ENCODE measurements at regions not wholly inside any gene's neighbourhood (a gene's known extent, or its start where the extent isn't known, plus 50 kb on each side); places are given as distances from the start of the nearest gene placed in this dataset.

- Histone ChIP-seq H3K27ac (ENCODE audit: low read depth in 1 of 2, low read length in 2 of 2) (no peak overlapping the region), H3K36me3 (ENCODE audit: control insufficient read depth in 4 of 4, insufficient read depth in 3 of 4, low read depth in 1 of 4, low read length in 3 of 4) (no peaks in the 10 kb centered on the region), H3K4me1 (ENCODE audit: control insufficient read depth in 4 of 4, insufficient read depth in 4 of 4, low read length in 3 of 4) (peaks cover 7 to 36% (median 12%) of the 10 kb centered on the region in 4 donors), H3K9ac (ENCODE audit: low read depth in 1 of 2, low read length in 2 of 2) (no peak overlapping the region), H3K9me3 (ENCODE audit: control insufficient read depth in 4 of 4, low read length in 3 of 4) (no peaks in the 10 kb centered on the region), H3K27me3 (ENCODE audit: control insufficient read depth in 4 of 4, insufficient read depth in 4 of 4, low read length in 3 of 4) (no peaks in the 10 kb centered on the region), H3K4me3 (ENCODE audit: low read depth in 1 of 3, low read length in 3 of 3) (no peak overlapping the region)
- no peak for DNase-seq (ENCODE audit: low spot score)
- 90% methylated on average over 8 of the region's 8 CpGs for WGBS
- TF ChIP-seq ZBTB33 (IDR thresholded peaks at IDR 0.05), result no peak
- no peak for TF ChIP-seq FOXA2 (IDR thresholded peaks at IDR 0.05)
- no peak for TF ChIP-seq REST (IDR thresholded peaks at IDR 0.05)
- no peak for TF ChIP-seq FOXA1 (IDR thresholded peaks at IDR 0.05)
- TF ChIP-seq YY1 (IDR thresholded peaks at IDR 0.05), result no peak
- no peak for TF ChIP-seq ATF3 (IDR thresholded peaks at IDR 0.05)
- no peak for TF ChIP-seq EGR1 (IDR thresholded peaks at IDR 0.05; ENCODE audit: low read depth in 2 of 2)
- TF ChIP-seq MAX (IDR thresholded peaks at IDR 0.05), result no peak
- no peak for TF ChIP-seq NR2F2 (IDR thresholded peaks at IDR 0.05)
- no peak for TF ChIP-seq JUND (IDR thresholded peaks at IDR 0.05)
- no peak for TF ChIP-seq CTCF (IDR thresholded peaks at IDR 0.05; ENCODE audit: low read depth, low read length, missing input control)
- no peak for TF ChIP-seq HNF4A (conservative IDR thresholded peaks at IDR 0.05)
- no peak for TF ChIP-seq HNF4G (IDR thresholded peaks at IDR 0.05)
- no peak for TF ChIP-seq TAF1 (conservative IDR thresholded peaks at IDR 0.05)
- TF ChIP-seq GABPA (IDR thresholded peaks at IDR 0.05 in 1 of 2, conservative IDR thresholded peaks at IDR 0.05 in 1 of 2), result no peak
- no peak for TF ChIP-seq RAD21 (IDR thresholded peaks at IDR 0.05)
- TF ChIP-seq SP1 (IDR thresholded peaks at IDR 0.05), result no peak
- no peak for TF ChIP-seq RXRA (IDR thresholded peaks at IDR 0.05)
These were observed 76.2 kb upstream of the SLC25A13 start for GRCh38 chr7:96397936-96398598.

All from liver (tissue), 8 donors.